CD8-positive, alpha-beta memory T cell (primary cell): ENCODE measurements at regions not wholly inside any gene's neighbourhood (a gene's known extent, or its start where the extent isn't known, plus 50 kb on each side); places are given as distances from the start of the nearest gene placed in this dataset.

ENCODE experiments used
- CTCF ChIA-PET: fragments of 350-600 bp; sonication (Branson Sonifier 250); formaldehyde crosslinking; loops from one replicate; lab custom pipeline; 2021; ENCODE audit warnings: antibody characterized with exemption; lab: Charles Lee
- POLR2A ChIA-PET: fragments of 350-600 bp; sonication (Branson Sonifier 250); formaldehyde crosslinking; loops from one replicate; lab custom pipeline; 2021; ENCODE audit warnings: antibody characterized with exemption; lab: Charles Lee
- DNase-seq, 5 donors: peaks; one replicate each; pipeline versions ENCODE4 v3.0.0 to v3.0.0-alpha.2; 2020 to 2022; ENCODE audit warnings: mixed read lengths in 1 of 5
- H3K27ac ChIP-seq: one replicate; pipeline ENCODE4 v1.7.0; 2013; ENCODE audit warnings: low read depth, mild to moderate bottlenecking, low read length, moderate library complexity
- H3K27me3 ChIP-seq: 2 replicates; pipeline ENCODE4 v1.7.0; 2013; ENCODE audit warnings: low read length, mild to moderate bottlenecking; ENCODE audit not compliant: insufficient read depth, poor library complexity, severe bottlenecking
- H3K36me3 ChIP-seq: 2 replicates; pipeline ENCODE4 v1.7.0; 2013; ENCODE audit warnings: mild to moderate bottlenecking, low read length, moderate library complexity; ENCODE audit not compliant: insufficient read depth
- H3K4me1 ChIP-seq: 2 replicates; pipeline ENCODE4 v1.7.0; 2013; ENCODE audit warnings: mild to moderate bottlenecking, low read length, moderate library complexity; ENCODE audit not compliant: insufficient read depth
- H3K4me3 ChIP-seq: 2 replicates; pipeline ENCODE4 v1.7.0; 2013; ENCODE audit warnings: mild to moderate bottlenecking, low read length
- H3K9me3 ChIP-seq: 2 replicates; pipeline ENCODE4 v1.7.0; 2013; ENCODE audit warnings: mild to moderate bottlenecking, low read length
- H3K27ac Mint-ChIP-seq, 8 donors: one replicate each; pipeline ENCODE4 v1.8.0; 2020 to 2021; ENCODE audit warnings: mixed read lengths in 8 of 8, mild to moderate bottlenecking in 6 of 8, inconsistent platforms in 3 of 8, moderate library complexity in 3 of 8
- H3K27me3 Mint-ChIP-seq, 2 donors: one replicate each; pipeline ENCODE4 v1.8.0; 2020 to 2021; ENCODE audit warnings: mixed read lengths in 2 of 2, mild to moderate bottlenecking in 1 of 2, moderate library complexity in 1 of 2
- H3K36me3 Mint-ChIP-seq, 3 donors: one replicate each; pipeline ENCODE4 v1.8.0; 2020 to 2021; ENCODE audit warnings: mixed read lengths in 3 of 3, inconsistent platforms in 1 of 3, mild to moderate bottlenecking in 1 of 3
- H3K4me1 Mint-ChIP-seq, 3 donors: one replicate each; pipeline ENCODE4 v1.8.0; 2020 to 2021; ENCODE audit warnings: mixed read lengths in 3 of 3, inconsistent platforms in 1 of 3, mild to moderate bottlenecking in 1 of 3
- H3K4me3 Mint-ChIP-seq, 7 donors: one replicate each; pipeline ENCODE4 v1.8.0; 2020 to 2021; ENCODE audit warnings: mixed read lengths in 7 of 7, mild to moderate bottlenecking in 6 of 7, moderate library complexity in 4 of 7, inconsistent platforms in 2 of 7
- H3K9me3 Mint-ChIP-seq, 5 donors: one replicate each; pipeline ENCODE4 v1.8.0; 2020 to 2022; ENCODE audit warnings: mixed read lengths in 5 of 5, mild to moderate bottlenecking in 3 of 5, moderate library complexity in 2 of 5, inconsistent platforms in 1 of 5

DNA sequence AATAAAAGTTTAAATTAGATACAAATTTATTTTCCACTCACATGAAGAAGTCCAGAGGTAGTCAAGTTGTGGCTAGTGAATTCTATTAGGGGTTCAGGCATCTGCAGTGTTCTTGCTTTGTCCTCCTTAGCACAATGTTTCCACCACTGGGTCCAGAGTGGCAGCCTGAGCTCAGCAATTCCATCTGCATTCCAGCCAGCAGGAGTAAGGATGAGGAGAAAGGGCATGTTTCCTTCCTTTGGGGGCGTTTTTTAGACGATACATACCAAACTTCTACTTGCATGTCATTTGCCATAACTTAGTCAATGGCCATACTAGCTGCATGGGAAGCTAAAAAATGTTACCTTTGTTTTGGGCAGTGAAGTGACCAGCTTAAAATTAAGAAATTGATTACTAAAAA, 98.5 kb upstream of the VANGL1 start:
- Histone ChIP-seq H3K4me1 (no peaks in the 10 kb centered on the region), H3K9me3 (no peaks in the 10 kb centered on the region), H3K36me3 (no peaks in the 10 kb centered on the region), H3K27ac (no peak overlapping the region), H3K27me3 (no peaks in the 10 kb centered on the region), H3K4me3 (no peak overlapping the region)
- Mint-ChIP-seq H3K4me1 (no peaks in the 10 kb centered on the region), H3K27ac (no peak overlapping the region), H3K27me3 (peaks cover 12 to 19% of the 10 kb centered on the region in 2 donors), H3K36me3 (no peaks in the 10 kb centered on the region), H3K4me3 (no peak overlapping the region), H3K9me3 (peaks cover 0 to 2% (median 0%) of the 10 kb centered on the region in 5 donors)
- POLR2A ChIA-PET: no interaction called here
- CTCF ChIA-PET: no interaction called here
- DNase-seq: no peak

DNA sequence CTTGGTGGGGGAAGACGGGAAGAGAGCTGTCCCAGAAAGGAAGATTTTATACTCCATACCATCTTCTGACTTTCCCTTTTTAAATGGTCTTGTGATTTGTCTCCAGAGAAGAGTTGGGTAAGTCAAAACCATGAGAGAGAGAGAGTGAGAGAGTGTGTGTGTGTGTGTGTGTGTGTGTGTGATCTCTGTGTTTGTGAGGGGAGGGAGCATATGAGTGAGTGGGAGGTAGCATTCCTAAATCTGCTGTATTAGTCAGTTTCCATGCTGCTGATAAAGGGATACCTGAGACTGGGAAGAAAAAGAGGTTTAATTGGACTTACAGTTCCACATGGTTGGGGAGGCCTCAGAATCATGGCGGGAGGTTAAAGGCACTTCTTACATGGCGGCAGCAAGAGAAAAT, 102.0 kb upstream of the VANGL1 start:
- no peaks in the 10 kb centered on the region for H3K4me1 Mint-ChIP-seq
- peaks cover 12 to 22% of the 10 kb centered on the region in 2 donors for H3K27me3 Mint-ChIP-seq
- H3K27me3 ChIP-seq: no peaks in the 10 kb centered on the region
- H3K27ac Mint-ChIP-seq: no peak overlapping the region
- peaks cover 0 to 2% (median 0%) of the 10 kb centered on the region in 5 donors for H3K9me3 Mint-ChIP-seq
- H3K4me3 ChIP-seq: no peak overlapping the region
- POLR2A ChIA-PET: no interaction called here
- DNase-seq: no peak
- H3K4me3 Mint-ChIP-seq: no peak overlapping the region
- CTCF ChIA-PET: no interaction called here
- no peak overlapping the region for H3K27ac ChIP-seq
- H3K36me3 Mint-ChIP-seq: no peaks in the 10 kb centered on the region
- no peaks in the 10 kb centered on the region for H3K9me3 ChIP-seq
- no peaks in the 10 kb centered on the region for H3K36me3 ChIP-seq
- H3K4me1 ChIP-seq: no peaks in the 10 kb centered on the region

DNA sequence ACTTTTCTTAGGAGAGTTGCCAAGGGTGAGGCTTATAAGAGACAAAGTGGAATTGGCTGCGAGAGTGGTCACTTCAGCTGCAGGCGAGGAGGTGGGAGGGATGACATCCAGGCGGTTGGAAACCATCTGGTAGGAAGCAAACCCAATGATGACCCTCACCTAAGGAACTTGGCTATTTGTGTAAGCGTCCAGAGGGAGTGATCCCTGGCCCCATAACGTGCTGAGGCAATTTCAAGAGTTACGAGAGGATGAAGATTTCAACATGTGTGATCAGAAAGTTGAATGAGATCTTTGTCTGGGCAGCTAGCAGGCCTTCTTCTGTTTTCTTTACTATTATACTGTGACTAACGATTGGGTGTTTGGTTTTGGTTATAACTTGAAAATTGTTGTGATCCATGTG, 102.7 kb upstream of the VANGL1 start:
- Histone ChIP-seq H3K4me3 (no peak overlapping the region), H3K27me3 (no peaks in the 10 kb centered on the region), H3K4me1 (no peaks in the 10 kb centered on the region), H3K36me3 (no peaks in the 10 kb centered on the region), H3K9me3 (no peaks in the 10 kb centered on the region), H3K27ac (no peak overlapping the region)
- Mint-ChIP-seq H3K4me3 (no peak overlapping the region), H3K36me3 (no peaks in the 10 kb centered on the region), H3K4me1 (no peaks in the 10 kb centered on the region), H3K9me3 (peaks cover 0 to 2% (median 0%) of the 10 kb centered on the region in 5 donors), H3K27me3 (peaks cover 16 to 22% of the 10 kb centered on the region in 2 donors), H3K27ac (peak overlapping the region in 1 of 8 donors; percentile 59)
- CTCF ChIA-PET: no interaction called here
- POLR2A ChIA-PET: no interaction called here
- DNase-seq: no peak

DNA sequence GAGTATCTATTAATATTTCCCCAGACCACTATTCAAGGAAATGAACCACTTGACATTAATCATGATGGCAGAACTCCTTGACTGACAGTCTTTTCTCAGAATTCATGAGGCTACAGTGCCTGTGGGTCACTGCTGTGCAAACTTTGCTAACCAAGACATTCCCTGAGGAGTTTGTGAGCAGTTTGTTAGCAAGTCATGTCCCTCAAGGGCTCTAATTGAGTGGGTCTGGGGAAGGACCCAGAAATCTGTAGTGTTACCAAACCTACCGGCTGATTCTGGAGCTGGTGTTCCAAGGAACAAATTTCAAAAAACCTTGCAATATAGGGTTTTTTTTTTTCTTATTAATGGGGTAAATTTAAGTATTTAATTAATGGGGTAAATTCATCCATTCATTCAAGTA, 103.2 kb upstream of the VANGL1 start:
- no peaks in the 10 kb centered on the region for H3K4me1 ChIP-seq
- H3K27ac ChIP-seq: no peak overlapping the region
- no peaks in the 10 kb centered on the region for H3K27me3 ChIP-seq
- Mint-ChIP-seq H3K27me3 (peaks cover 16 to 20% of the 10 kb centered on the region in 2 donors), H3K27ac (no peak overlapping the region), H3K9me3 (peaks cover 0 to 2% (median 0%) of the 10 kb centered on the region in 5 donors), H3K4me1 (no peaks in the 10 kb centered on the region), H3K4me3 (no peak overlapping the region), H3K36me3 (no peaks in the 10 kb centered on the region)
- no peak overlapping the region for H3K4me3 ChIP-seq
- H3K9me3 ChIP-seq: no peaks in the 10 kb centered on the region
- POLR2A ChIA-PET: no interaction called here
- DNase-seq: no peak
- H3K36me3 ChIP-seq: no peaks in the 10 kb centered on the region
- CTCF ChIA-PET: no interaction called here

DNA sequence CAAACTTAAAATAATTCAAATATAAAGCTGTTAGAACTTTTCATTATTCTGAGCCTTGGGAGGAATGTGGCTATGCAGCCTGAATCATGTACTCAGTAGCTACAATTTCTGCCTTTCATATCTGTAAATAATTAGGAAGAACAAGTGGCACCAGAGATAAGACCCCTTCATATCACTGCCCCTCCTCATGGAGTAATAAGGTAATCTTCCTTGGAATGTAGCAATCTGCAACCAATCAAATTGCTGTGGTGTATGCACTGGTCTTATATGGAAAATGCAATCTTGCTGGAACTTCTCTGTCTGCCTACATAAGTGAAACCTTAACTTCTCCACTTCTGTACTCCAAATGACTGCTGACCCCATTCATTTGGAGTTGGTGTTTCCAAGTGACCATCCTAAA, 104.4 kb upstream of the VANGL1 start:
- ChIA-PET CTCF (no interaction called here), POLR2A (no interaction called here)
- Histone ChIP-seq H3K4me1 (no peaks in the 10 kb centered on the region), H3K36me3 (no peaks in the 10 kb centered on the region), H3K27ac (no peak overlapping the region), H3K27me3 (no peaks in the 10 kb centered on the region), H3K9me3 (no peaks in the 10 kb centered on the region), H3K4me3 (no peak overlapping the region)
- Mint-ChIP-seq H3K4me3 (no peak overlapping the region), H3K9me3 (no peaks in the 10 kb centered on the region), H3K27ac (no peak overlapping the region), H3K36me3 (no peaks in the 10 kb centered on the region), H3K4me1 (no peaks in the 10 kb centered on the region), H3K27me3 (peaks cover 16 to 25% of the 10 kb centered on the region in 2 donors)
- DNase-seq: no peak

GRCh38 chr1:115536279-115536816, 105.4 kb upstream of the VANGL1 start:
- ChIA-PET CTCF (no interaction called here), POLR2A (no interaction called here)
- Histone ChIP-seq H3K4me1 (no peaks in the 10 kb centered on the region), H3K4me3 (no peak overlapping the region), H3K27ac (no peak overlapping the region), H3K9me3 (no peaks in the 10 kb centered on the region), H3K27me3 (no peaks in the 10 kb centered on the region), H3K36me3 (no peaks in the 10 kb centered on the region)
- no peak overlapping the region for H3K4me3 Mint-ChIP-seq
- no peak overlapping the region for H3K27ac Mint-ChIP-seq
- peaks cover 18 to 26% of the 10 kb centered on the region in 2 donors for H3K27me3 Mint-ChIP-seq
- DNase-seq: no peak
- no peaks in the 10 kb centered on the region for H3K9me3 Mint-ChIP-seq
- H3K36me3 Mint-ChIP-seq: no peaks in the 10 kb centered on the region
- H3K4me1 Mint-ChIP-seq: peaks cover 0 to 3% (median 2%) of the 10 kb centered on the region in 3 donors

DNA sequence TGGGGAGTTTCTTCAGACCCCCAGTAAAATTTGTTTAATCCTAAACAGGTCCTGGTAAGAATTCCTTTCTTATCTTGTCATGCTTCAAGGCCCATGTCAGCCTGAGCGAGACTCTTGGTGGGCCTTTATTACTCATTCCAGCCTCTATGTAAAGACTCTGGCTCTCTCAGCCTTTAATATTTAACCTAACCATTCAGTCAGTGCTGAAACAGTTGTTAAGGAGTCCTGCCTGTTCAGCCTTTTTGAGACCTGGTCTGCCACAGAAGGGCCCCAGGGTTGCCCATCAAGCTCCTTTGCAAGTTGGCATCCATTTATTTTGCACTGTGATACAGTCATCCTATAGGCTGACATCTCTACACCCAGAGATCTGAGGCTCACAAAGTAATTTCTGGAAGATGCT, 107.7 kb upstream of the VANGL1 start:
- H3K9me3 ChIP-seq: no peaks in the 10 kb centered on the region
- no peak overlapping the region for H3K4me3 ChIP-seq
- no peaks in the 10 kb centered on the region for H3K36me3 ChIP-seq
- no peak for DNase-seq
- H3K27me3 ChIP-seq: no peaks in the 10 kb centered on the region
- CTCF ChIA-PET: no interaction called here
- peaks cover 0 to 3% (median 2%) of the 10 kb centered on the region in 3 donors for H3K4me1 Mint-ChIP-seq
- no peak overlapping the region for H3K27ac Mint-ChIP-seq
- peaks cover 8 to 24% of the 10 kb centered on the region in 2 donors for H3K27me3 Mint-ChIP-seq
- H3K4me3 Mint-ChIP-seq: no peak overlapping the region
- no peak overlapping the region for H3K27ac ChIP-seq
- H3K36me3 Mint-ChIP-seq: no peaks in the 10 kb centered on the region
- H3K9me3 Mint-ChIP-seq: no peaks in the 10 kb centered on the region
- POLR2A ChIA-PET: no interaction called here
- H3K4me1 ChIP-seq: no peaks in the 10 kb centered on the region

DNA sequence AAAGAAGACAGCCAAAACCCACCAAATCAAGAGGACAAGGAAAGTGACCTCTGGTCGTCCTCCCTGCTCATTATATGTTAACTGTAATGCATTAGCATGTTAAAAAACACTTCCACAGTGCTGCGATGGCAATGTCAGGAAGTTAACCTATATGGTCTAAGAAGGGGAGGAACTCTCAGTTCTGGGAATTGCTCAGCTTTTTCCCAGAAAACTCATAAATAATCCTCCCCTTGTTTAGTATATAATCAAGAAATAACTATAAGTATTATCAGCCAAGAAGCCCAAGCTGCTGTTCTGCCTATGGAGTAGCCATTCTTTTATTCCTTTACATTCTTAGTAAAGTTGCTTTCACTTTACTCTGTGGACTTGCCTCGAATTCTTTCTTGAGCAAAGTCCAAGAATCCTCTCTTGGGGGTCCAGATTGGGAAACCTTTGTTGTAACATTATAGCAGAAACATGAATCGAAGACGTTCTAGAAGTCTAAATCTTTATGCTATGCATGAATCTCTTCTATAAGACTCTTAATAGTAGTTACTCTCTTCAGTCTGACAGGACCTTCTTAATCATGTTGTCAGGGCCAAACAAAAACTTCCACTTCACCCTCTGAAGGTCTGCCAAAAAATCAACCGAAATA, 110.0 kb upstream of the VANGL1 start:
- POLR2A ChIA-PET: no interaction called here
- H3K36me3 ChIP-seq: no peaks in the 10 kb centered on the region
- CTCF ChIA-PET: no interaction called here
- no peak for DNase-seq
- Mint-ChIP-seq H3K4me1 (peaks cover 0 to 3% (median 2%) of the 10 kb centered on the region in 3 donors), H3K4me3 (no peak overlapping the region), H3K27me3 (peaks cover 5 to 33% of the 10 kb centered on the region in 2 donors), H3K27ac (no peak overlapping the region), H3K36me3 (no peaks in the 10 kb centered on the region), H3K9me3 (no peaks in the 10 kb centered on the region)
- H3K4me1 ChIP-seq: no peaks in the 10 kb centered on the region
- H3K27me3 ChIP-seq: no peaks in the 10 kb centered on the region
- H3K4me3 ChIP-seq: no peak overlapping the region
- H3K9me3 ChIP-seq: no peaks in the 10 kb centered on the region
- H3K27ac ChIP-seq: no peak overlapping the region
